Breast epithelium (tissue), 3 donors: ENCODE measurements at regions not wholly inside any gene's neighbourhood (a gene's known extent, or its start where the extent isn't known, plus 50 kb on each side); places are given as distances from the start of the nearest gene placed in this dataset.

Source experiments
- POLR2A ChIP-seq: fragments of 450-650 bp; IDR thresholded peaks from one replicate; pipeline ENCODE4 v1.6.1; 2016; ENCODE audit warnings: antibody characterized with exemption, mild to moderate bottlenecking, moderate library complexity
- TF ChIP-seq, protein P1 (sequence below), 3 donors: fragments of 450-650 bp; IDR thresholded peaks; one replicate each; pipeline ENCODE4 v1.5.1; 2016 to 2017; ENCODE audit warnings: antibody characterized with exemption in 3 of 3, mild to moderate bottlenecking in 3 of 3, moderate library complexity in 3 of 3

DNA sequence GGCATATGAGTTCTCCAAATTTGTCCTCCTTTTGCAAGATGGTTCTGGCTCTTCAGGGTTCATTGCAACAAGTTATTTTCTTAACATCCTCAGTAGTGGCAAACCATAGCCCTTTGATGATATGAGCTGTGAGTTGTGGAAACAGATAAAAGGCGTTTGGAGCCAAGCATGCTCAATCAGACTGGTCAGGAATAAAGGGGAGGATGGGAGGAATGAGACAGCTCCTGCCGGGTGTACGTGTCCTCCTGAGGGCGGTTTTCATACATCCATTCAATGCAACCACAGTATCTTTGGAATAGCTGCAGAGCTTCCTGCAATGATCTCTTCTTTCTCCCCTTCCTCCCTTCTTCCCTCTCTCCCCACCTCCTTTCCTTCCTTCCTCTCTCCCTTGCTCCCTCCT lies 245.8 kb downstream of the GLI2 start:
- TF ChIP-seq, protein P1, sequence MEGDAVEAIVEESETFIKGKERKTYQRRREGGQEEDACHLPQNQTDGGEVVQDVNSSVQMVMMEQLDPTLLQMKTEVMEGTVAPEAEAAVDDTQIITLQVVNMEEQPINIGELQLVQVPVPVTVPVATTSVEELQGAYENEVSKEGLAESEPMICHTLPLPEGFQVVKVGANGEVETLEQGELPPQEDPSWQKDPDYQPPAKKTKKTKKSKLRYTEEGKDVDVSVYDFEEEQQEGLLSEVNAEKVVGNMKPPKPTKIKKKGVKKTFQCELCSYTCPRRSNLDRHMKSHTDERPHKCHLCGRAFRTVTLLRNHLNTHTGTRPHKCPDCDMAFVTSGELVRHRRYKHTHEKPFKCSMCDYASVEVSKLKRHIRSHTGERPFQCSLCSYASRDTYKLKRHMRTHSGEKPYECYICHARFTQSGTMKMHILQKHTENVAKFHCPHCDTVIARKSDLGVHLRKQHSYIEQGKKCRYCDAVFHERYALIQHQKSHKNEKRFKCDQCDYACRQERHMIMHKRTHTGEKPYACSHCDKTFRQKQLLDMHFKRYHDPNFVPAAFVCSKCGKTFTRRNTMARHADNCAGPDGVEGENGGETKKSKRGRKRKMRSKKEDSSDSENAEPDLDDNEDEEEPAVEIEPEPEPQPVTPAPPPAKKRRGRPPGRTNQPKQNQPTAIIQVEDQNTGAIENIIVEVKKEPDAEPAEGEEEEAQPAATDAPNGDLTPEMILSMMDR (IDR thresholded peaks at IDR 0.05): no peak
- TF ChIP-seq POLR2A: no peak
